ENCODE measurements at regions not wholly inside any gene's neighbourhood (a gene's known extent, or its start where the extent isn't known, plus 50 kb on each side); places are given as distances from the start of the nearest gene placed in this dataset.

DNA sequence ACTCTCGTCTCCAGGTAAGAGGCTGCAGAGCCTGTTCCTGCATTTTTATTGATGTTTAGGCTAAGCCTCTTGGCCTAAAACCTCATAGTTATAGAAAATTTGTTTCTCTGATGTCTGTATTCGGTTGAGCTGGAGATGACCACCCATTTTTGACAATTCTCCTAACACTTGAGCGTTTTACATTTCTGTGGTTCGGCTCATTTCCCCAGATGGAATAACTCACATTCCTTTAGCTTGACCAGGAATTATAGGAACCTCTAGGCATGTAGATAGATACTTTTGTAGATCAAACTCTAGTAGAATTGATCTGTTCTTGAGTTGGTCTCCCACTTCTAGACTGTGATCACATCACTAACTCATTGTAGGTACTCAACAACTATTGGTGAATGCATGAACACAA, 172.6 kb upstream of the CADM1 start:
- DNase-seq, result no peak

DNA sequence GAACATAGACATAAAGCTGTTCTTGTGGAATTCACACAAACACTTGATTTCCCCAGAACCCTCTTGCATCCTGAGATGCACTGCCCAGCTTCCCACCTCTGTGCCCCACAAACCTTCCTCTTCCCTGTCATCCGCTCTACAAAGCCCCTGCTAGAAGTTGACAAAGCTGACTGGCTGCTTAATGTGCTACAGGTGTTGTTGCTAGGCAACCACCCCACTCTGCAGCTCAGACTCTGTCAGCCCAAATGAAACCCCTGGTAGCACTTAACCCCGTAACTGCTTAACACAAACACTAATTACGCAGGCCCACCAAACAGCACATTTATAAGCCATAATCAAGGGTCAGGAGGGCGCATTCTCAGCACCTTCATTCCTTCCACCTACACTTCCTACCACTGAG, 172.0 kb upstream of the CADM1 start:
- no peak for DNase-seq

GRCh38 chr11:115674937-115675544, 170.8 kb upstream of the CADM1 start:
- DNase-seq, result no peak

DNA sequence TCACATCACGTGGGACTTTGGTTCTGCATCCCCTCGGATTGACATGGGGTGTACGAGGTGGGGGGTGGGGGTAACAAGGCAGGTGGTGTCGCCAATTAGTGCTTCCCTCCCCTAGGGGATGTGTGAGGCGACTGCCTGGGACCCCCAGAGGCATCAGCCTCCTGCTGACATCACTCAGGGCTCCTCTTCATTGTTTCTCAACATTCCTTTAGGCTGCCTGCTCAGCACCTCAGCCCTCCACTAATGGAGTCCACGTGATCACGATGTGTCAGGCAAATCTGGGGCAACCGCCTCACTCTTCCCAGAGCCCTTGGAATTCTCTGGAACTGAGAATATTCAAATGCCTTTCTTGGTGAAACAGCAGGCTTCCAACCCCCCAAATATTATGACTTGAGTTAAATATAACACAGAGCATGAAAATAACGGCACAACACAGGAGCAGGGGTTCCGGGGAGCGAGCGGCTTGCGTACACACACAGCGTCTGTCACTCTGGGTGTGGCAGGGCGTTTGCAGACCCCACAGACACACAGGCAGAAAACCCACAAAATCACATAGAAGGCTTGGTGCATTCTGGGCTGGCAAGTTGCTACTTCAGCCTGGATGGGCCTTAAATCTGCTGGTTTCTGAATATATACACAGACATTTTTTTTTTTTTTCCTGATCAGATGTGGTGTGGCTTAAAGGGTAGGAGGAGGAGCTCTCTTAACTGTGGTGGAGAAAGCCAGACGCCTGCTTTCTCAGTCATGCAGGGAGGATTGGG, 170.1 kb upstream of the CADM1 start:
- no peak for DNase-seq

DNA sequence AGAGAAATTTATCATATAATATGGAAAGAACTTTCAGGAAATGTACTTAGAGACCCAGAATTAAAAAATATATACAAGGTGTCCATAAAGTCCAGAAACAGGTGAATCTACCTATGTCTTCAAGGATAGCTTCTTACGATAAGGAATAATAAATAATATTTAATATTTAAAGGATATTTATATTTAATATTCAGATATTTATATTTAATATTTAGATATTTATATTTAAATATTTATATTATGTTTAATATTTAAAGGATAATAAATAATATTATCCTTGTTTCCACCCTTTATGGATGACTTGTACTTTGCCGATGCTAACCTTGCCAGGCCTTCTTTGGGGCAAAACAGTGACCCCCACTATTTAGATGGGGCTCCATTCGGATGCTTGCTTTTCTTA, 169.5 kb upstream of the CADM1 start:
- no peak for DNase-seq

DNA sequence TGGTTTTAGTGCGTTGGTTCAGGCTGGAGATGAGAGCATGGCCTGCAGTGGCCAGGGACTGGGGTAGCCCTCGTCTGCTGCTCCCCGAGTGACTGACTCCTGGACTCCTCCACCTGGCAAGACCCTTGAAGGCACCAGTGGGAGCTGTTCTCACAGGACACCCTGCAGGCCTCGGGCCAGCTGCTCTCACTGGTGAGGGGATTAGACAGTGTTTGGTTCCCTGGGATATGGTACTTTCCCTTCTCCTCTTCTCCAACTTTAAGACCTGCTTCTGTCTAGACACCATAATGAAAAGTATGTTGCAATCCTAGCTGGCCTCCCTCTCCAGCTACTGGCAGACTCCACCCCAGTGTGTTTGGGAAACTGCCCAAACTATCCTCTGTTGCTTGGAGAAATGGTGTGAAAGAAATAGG, 168.8 kb upstream of the CADM1 start:
- peak in 1 of 2 donors; percentile 16 for DNase-seq

GRCh38 chr11:115672412-115672811, 168.2 kb upstream of the CADM1 start:
- no peak for DNase-seq

DNA sequence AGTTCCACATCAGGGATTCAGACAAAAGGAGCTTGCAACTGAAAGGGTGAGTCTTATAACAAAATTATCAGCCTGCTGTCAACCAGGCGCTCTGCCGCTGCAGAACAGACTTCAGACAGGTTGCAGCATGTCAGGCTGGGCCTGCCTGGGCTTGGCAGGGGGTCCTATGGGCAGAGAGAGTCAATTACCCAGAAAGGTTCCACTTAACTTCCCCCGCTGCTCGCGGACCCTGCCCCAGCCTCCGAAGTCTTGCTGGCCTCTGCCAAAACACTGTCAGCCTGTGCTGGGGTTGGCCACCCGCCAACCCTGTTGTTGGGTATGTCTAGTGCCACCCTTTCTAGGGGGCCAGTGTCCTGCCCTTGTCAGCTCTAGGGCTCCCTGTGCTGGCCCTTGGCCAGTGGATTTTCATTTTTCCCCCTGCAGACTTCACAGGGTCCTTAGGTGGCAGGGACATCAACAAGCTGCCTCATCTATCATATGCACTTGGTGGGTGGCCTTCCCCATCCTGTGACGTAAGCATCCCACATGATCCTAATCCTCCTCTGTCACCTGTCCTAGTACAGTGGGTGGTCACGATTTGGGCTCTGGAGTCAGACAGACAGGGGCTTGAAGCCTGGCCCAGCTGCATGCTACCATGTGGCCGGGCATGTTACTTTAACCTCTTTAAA, 166.5 kb upstream of the CADM1 start:
- DNase-seq, result no peak

GRCh38 chr11:115665958-115666357, 161.7 kb upstream of the CADM1 start:
- no peak for DNase-seq

DNA sequence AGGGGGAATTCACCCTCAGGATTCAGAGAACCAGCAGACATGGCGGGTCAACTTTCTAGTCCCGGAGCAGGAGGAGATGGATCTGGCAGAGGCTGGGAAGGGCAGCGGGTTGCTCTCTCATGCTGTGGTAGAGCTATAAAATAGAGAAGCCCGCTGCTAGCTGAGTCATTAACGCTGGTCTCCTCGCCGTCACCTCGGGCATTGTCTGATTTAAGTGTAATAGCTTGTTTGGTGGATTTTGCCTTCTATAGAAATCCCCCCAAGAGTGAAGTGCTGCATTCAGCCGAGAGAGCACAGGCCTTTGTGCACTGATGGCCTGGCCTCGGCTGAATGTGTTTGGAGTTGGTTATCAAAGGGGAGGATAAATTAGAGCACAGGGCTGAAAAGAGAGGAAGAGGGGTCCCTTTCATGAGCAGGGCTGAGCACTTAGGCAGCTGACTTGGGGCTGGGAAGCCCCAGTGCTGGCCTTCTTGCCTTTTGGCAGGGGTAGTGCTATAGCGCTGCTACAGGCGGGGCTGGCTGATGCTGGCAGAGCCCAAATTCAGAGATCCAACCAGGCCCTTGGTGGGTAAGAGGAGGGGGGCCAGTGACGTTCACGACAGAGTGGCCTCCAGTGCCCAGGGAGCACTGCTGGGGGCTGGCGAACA, 161.1 kb upstream of the CADM1 start:
- no peak for DNase-seq

- no peak for DNase-seq
Measured at GRCh38 chr11:115664313-115664712, 160.1 kb upstream of the CADM1 start.

GRCh38 chr11:115663790-115664189, 159.6 kb upstream of the CADM1 start:
- DNase-seq, result no peak

- peak in 1 of 2 donors; percentile 8 for DNase-seq
Measured at GRCh38 chr11:115660030-115660805, 156.0 kb upstream of the CADM1 start.

DNA sequence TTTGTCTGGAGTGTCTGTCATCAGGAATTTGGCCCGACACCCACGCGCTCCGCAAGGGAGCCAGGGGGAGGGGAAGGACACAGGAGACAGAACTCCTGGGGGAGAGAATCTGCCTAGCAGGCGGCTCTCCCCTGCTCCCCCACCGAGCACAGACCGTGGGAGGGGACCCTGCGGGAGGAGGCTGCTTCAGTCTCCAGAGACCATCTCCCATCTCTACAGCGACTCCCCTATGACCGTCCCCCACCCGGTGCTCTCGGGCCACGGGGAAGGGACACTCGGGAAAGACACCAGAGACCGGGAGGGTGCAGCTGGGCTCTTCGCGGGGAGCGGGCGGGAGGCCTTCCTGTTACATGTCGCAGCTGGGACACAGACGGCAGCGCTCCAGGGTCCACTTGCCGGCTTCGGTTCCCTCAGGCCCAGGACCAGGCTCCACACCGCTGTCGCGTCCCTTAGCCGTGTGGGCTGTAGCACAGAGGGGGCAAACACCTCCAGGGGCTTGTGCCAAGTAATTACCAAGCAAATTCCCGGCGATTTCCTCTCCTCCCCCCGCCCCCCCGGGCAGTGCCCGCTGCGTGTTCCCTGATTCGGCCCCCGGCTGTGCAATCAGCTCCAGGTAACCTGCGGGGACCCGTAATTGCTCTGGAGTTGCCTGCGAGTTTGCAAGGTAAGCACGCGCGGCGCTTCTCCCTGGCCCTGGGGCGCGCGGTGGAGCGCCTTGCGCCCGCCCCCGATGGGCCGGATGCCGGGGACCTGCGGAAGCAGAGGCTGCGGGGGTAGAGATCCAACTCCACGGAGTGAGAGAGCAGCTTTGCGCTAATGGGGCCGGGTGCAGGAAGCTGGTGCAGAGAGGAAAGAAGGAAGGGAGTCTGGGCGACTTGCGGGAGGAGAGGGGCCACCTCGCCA, 155.1 kb upstream of the CADM1 start:
- DNase-seq, result peak; percentile 44 to 68

DNA sequence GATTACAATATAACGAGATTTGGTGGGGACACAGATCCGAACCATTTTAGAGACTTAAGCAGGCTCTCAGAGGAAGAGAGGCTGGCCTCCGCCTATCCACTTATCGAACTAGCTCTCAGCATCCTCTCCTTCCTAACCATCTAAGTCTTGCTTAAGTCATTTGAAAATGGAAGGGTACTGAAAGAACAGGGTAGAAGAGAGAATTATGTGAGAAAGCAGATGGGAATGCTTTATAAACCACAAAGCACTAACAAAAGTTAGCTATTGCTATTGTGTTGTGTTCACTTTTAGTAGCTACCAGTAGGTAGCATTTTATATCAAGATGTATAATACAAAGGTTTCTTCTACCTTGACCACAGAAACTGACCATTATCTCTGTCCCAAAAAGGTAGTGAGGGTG, 153.4 kb upstream of the CADM1 start:
- no peak for DNase-seq

DNA sequence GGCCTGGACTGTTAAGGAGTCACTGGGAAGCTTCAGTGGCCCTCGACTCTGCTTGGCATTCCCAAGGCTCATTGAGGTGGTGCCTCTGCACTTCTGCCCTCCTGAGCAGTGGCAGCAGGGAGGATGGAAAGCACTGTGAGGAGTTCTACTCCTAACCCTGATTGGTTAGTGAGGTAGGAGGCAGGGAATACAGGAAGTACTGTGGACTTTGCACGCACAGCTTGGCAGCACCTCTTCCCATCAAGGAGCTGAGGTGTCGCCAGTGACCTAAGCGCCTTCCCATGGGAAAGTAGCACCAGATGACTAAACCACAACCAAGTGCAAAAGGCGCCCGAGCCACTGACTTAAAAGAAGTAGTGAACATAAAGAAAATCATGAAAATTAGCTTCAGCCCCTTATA, 152.5 kb upstream of the CADM1 start:
- DNase-seq, result no peak

DNA sequence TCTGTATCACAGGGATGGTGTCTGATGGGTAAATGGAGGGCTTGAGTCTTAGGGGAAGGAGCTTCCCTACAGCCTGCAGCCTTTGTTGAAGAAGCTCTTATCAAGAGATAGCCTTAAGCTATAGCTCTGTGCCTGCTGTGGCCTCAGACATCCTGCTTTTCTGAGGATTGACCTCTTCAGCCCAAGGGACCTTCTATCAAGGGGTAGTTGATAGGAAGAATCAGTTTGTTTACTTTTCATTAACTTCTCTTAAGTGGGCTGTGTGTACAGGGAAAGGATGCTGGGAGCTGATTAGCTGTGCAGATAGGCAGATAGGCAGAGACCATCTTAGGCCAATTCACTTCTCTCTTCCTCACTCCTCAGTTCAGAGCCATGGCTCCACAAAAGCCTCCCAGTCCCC, 151.8 kb upstream of the CADM1 start:
- no peak for DNase-seq

DNA sequence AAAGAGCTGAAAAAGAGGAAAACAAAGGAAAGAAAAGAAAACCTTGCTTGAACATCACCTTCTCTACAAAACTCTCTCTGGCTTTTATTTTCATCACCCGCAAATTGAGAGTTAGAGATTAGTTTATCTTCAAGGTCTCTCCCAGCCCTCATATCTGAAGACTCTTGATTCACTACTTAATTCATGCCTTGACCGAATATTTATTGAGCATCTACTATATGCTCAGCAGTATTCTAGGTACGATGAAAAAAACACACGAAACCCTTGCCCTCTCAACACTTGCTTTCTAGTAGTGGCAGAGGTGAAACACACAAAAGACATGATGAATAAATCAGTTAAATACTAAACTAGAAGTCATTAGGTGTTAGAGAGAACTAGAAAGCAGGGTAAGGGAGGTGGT, 150.6 kb upstream of the CADM1 start:
- DNase-seq, result no peak

- no peak for DNase-seq
Measured at GRCh38 chr11:115653926-115654325, 149.7 kb upstream of the CADM1 start.

DNA sequence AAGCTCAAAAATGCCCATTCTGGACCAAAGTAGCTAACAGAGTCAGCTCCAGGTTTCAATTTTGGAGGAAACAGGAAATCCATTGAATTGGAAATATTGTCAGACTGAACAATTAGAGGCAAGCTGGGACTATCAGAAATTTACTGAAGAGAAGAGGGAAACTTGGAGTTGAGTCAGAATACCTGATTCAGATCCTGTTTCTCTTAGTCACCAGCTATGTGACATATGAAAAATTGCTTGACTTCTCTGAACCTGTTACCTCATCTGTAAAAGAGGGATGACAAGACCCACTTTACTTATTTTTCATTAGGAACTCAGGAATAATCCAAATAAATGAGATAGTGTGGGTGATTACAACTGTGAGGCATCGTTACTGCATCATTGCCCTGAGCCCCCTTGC, 148.9 kb upstream of the CADM1 start:
- no peak for DNase-seq

DNA sequence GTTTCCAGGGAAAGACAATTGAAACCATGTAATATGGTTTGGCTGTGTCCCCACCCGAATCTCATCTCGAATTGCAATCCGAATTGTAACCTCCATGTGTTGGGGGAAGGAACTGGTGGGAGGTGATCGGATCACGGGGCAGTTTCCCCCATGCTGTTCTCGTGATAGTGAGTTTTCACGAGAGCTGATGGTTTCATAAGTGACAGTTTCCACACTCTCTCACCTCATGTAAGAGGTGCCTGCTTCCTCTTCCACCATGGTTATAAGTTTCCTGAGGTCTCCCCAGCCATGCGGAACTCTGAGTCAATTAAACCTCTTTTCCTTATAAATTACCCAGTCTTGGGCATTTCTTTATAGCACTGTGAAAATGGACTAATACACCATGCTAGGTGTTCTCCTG, 148.3 kb upstream of the CADM1 start:
- peak; percentile 62 to 68 for DNase-seq

GRCh38 chr11:115652094-115652493, 147.9 kb upstream of the CADM1 start:
- no peak for DNase-seq
